GM12878 (cell line): ENCODE measurements at regions not wholly inside any gene's neighbourhood (a gene's known extent, or its start where the extent isn't known, plus 50 kb on each side); places are given as distances from the start of the nearest gene placed in this dataset.

ENCODE experiments used
- ATAC-seq: fragments of 200-7000 bp; cut with Tn5 transposase; 3 replicates; pipeline ENCODE4 v1.9.1; 2020; ENCODE audit warnings: mild to moderate bottlenecking, moderate library complexity
- BruUV-seq: library from RNA; stranded (reverse); fragments of 400-500 nt; replicated peaks from 2 replicates; lab custom pipeline; 2021; lab: Mats Ljungman, UMichigan
- CTCF ChIA-PET: fragments of 300-600 bp; sonication (Branson Sonifier 250); formaldehyde crosslinking; extraction: SDS; loops from one replicate; lab custom pipeline; 2021; ENCODE audit warnings: inconsistent platforms; lab: Yijun Ruan, JAX
- POLR2A ChIA-PET: fragments of 350-600 bp; formaldehyde crosslinking; extraction: SDS; loops from one replicate; lab custom pipeline; 2021; ENCODE audit warnings: inconsistent platforms; lab: Charles Lee
- RAD21 ChIA-PET: fragments of 300-600 bp; sonication (Branson Sonifier 250); formaldehyde crosslinking; loops from one replicate; lab custom pipeline; 2023; ENCODE audit warnings: antibody characterized with exemption; ENCODE audit not compliant: unreplicated experiment; lab: Charles Lee
- SMC1A ChIA-PET: fragments of 300-600 bp; sonication (Branson Sonifier 250); formaldehyde crosslinking; loops from one replicate; lab custom pipeline; 2023; ENCODE audit not compliant: unreplicated experiment, uncharacterized antibody; lab: Charles Lee
- DNase-seq: peaks from one replicate; pipeline ENCODE4 v3.0.0-alpha.2; 2011; ENCODE audit warnings: low read depth, low spot score
- FAIRE-seq: peaks from 3 replicates; lab custom pipeline; 2011; peaks lifted over from hg19 to GRCh38; lab: Jason Lieb, UNC
- H2AFZ ChIP-seq: 2 replicates; pipeline ENCODE4 v1.6.0; 2011; ENCODE audit warnings: low read depth, low read length, control low read depth; ENCODE audit not compliant: control insufficient read depth
- H3K27ac ChIP-seq: 2 replicates; pipeline ENCODE4 v1.5.1; 2011; ENCODE audit warnings: control low read depth; ENCODE audit not compliant: control insufficient read depth, insufficient read depth
- H3K27me3 ChIP-seq, 2 experiments: replicated peaks in 1 of 2; 2 replicates each; pipeline versions ENCODE4 v1.6.0 to v1.6.1; 2011; ENCODE audit warnings: low read length in 1 of 2; ENCODE audit not compliant: control insufficient read depth in 2 of 2, insufficient read depth in 2 of 2
- H3K36me3 ChIP-seq, 2 experiments: 2 replicates each; pipeline ENCODE4 v1.5.1; 2011; ENCODE audit warnings: low read length in 1 of 2; ENCODE audit not compliant: control insufficient read depth in 2 of 2, insufficient read depth in 2 of 2
- H3K4me1 ChIP-seq: 2 replicates; pipeline ENCODE4 v1.6.1; 2011; ENCODE audit warnings: mild to moderate bottlenecking, low read length, moderate library complexity, mixed read lengths; ENCODE audit not compliant: control insufficient read depth, insufficient read depth
- H3K4me2 ChIP-seq: 2 replicates; pipeline ENCODE4 v1.6.0; 2011; ENCODE audit warnings: control low read depth; ENCODE audit not compliant: control insufficient read depth, insufficient read depth
- H3K4me3 ChIP-seq: fragments of 200-600 bp; sonication (generic); 2 replicates; pipeline ENCODE4 v1.5.1; 2016
- H3K79me2 ChIP-seq: 2 replicates; pipeline ENCODE4 v1.6.0; 2011; ENCODE audit warnings: low read length; ENCODE audit not compliant: control insufficient read depth, insufficient read depth
- H3K9ac ChIP-seq: 2 replicates; pipeline ENCODE4 v1.8.0; 2011; ENCODE audit warnings: low read length, control low read depth, mixed read lengths; ENCODE audit not compliant: control insufficient read depth, insufficient read depth
- H3K9me3 ChIP-seq: replicated peaks from 3 replicates; pipeline ENCODE4 v1.5.1; 2011; ENCODE audit warnings: mild to moderate bottlenecking, low read length; ENCODE audit not compliant: control insufficient read depth, insufficient read depth
- H4K20me1 ChIP-seq: 2 replicates; pipeline ENCODE4 v1.6.0; 2011; ENCODE audit not compliant: control insufficient read depth, insufficient read depth
- BMI1 ChIP-seq: fragments of 450-650 bp; IDR thresholded peaks from 2 replicates; pipeline ENCODE4 v1.6.1; 2016; ENCODE audit warnings: mild to moderate bottlenecking, moderate library complexity, borderline replicate concordance
- BRCA1 ChIP-seq: IDR thresholded peaks from 2 replicates; pipeline ENCODE4 v1.6.1; 2011; ENCODE audit warnings: low read depth, low read length, improper control_type of control experiment
- CBX5 ChIP-seq: sonication (generic); IDR thresholded peaks from 2 replicates; pipeline ENCODE4 v1.6.1; 2016; ENCODE audit warnings: low read depth, moderate library complexity, mild to moderate bottlenecking, inconsistent platforms
- CHD1 ChIP-seq: IDR thresholded peaks from 2 replicates; pipeline ENCODE4 v1.6.1; 2012; ENCODE audit warnings: low read depth, low read length, improper control_type of control experiment
- CREB1 ChIP-seq: IDR thresholded peaks from 2 replicates; pipeline ENCODE4 v1.6.1; 2012; ENCODE audit warnings: low read depth, mild to moderate bottlenecking, inconsistent platforms
- GATAD2B ChIP-seq: fragments of 450-650 bp; conservative IDR thresholded peaks from 2 replicates; pipeline ENCODE4 v1.6.1; 2017; ENCODE audit warnings: low read depth, mild to moderate bottlenecking, moderate library complexity
- HDAC6 ChIP-seq: fragments of 200-600 bp; sonication (generic); IDR thresholded peaks from one replicate; pipeline ENCODE4 v1.8.0; 2017; ENCODE audit warnings: antibody characterized with exemption; ENCODE audit not compliant: unreplicated experiment
- KLF5 ChIP-seq: fragments of 450-650 bp; IDR thresholded peaks from 2 replicates; pipeline ENCODE4 v1.6.1; 2014; ENCODE audit warnings: mild to moderate bottlenecking; ENCODE audit not compliant: partially characterized antibody
- NFXL1 ChIP-seq: fragments of 450-650 bp; IDR thresholded peaks from 2 replicates; pipeline ENCODE4 v1.6.1; 2017; ENCODE audit warnings: antibody characterized with exemption, mild to moderate bottlenecking, borderline replicate concordance
- ZNF217 ChIP-seq: fragments of 450-650 bp; IDR thresholded peaks from 2 replicates; pipeline ENCODE4 v1.6.1; 2017; ENCODE audit warnings: antibody characterized with exemption, mild to moderate bottlenecking
- in situ Hi-C: fragments of 300-500 bp; cut with MboI; formaldehyde crosslinking; loops from 9 replicates; pipeline ENCODE4 v1.14.3; 2018; ENCODE audit warnings: mixed read lengths
- intact Hi-C: fragments of 100-400 bp; cut with micrococcal nuclease; formaldehyde crosslinking; loops from one replicate; pipeline ENCODE4 v1.14.2; 2022; ENCODE audit not compliant: unreplicated experiment
- TF ChIP-seq, protein P1 (sequence below): IDR thresholded peaks from 2 replicates; pipeline ENCODE4 v1.6.1; 2011; ENCODE audit warnings: borderline replicate concordance, low read depth, mild to moderate bottlenecking, moderate library complexity, mixed read lengths, low read length; ENCODE audit not compliant: insufficient read depth; ENCODE audit errors: extremely low read length
- TF ChIP-seq, protein P2 (sequence below): fragments of 450-650 bp; IDR thresholded peaks from 2 replicates; pipeline ENCODE4 v1.6.1; 2018; ENCODE audit warnings: mild to moderate bottlenecking, low read depth, moderate library complexity; ENCODE audit not compliant: partially characterized antibody
- TF ChIP-seq, protein P3 (sequence below): fragments of 450-650 bp; IDR thresholded peaks from 2 replicates; pipeline ENCODE4 v1.6.1; 2014; ENCODE audit warnings: mild to moderate bottlenecking
- TF ChIP-seq, protein P4 (sequence below): IDR thresholded peaks from 2 replicates; pipeline ENCODE4 v1.6.1; 2012; ENCODE audit warnings: low read depth, low read length, improper control_type of control experiment
- TF ChIP-seq, protein P5 (sequence below): IDR thresholded peaks from 2 replicates; pipeline ENCODE4 v1.6.1; 2012; ENCODE audit warnings: improper control_type of control experiment, low read depth, low read length; ENCODE audit not compliant: insufficient replicate concordance

DNA sequence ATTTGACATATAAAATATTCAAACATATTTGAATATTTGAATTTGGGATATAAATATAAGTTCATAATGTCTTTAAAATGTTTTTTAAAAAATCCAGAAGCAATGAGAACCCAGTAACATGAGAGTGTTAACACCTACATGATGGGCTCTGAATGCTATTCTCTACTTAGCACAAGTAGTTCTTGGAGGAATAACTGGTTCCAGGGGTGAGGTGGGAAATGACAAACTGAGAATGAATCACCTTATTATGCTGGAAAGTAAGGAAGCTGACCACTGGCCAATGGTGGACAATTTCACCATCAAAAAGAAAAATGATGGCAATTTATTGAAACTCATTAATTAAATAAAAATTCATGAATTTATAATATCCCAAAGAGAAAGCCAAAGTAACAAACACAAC is 79.6 kb upstream of the NABP1 start:
- H3K4me2 ChIP-seq = no peak overlapping the region
- H4K20me1 ChIP-seq = no peaks in the 10 kb centered on the region
- ATAC-seq (no peak), DNase-seq (no peak), FAIRE-seq (no peak)
- POLR2A ChIA-PET = no interaction called here
- H3K36me3 ChIP-seq = no peaks in the 10 kb centered on the region
- H3K79me2 ChIP-seq = no peaks in the 10 kb centered on the region
- CTCF ChIA-PET = interaction anchor here (1.1 kb wide), 1 partner anchor 31 kb away, joined by 6 read pairs; no protein-coding TSS in a partner anchor
- no peak overlapping the region for H3K9ac ChIP-seq
- TF ChIP-seq NFXL1 (no peak), KLF5 (no peak), BMI1 (no peak), CREB1 (no peak), ZNF217 (no peak), HDAC6 (no peak), BRCA1 (no peak), CBX5 (no peak), CHD1 (no peak), GATAD2B (no peak)
- TF ChIP-seq, protein P1, sequence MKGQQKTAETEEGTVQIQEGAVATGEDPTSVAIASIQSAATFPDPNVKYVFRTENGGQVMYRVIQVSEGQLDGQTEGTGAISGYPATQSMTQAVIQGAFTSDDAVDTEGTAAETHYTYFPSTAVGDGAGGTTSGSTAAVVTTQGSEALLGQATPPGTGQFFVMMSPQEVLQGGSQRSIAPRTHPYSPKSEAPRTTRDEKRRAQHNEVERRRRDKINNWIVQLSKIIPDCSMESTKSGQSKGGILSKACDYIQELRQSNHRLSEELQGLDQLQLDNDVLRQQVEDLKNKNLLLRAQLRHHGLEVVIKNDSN = no peak
- TF ChIP-seq, protein P2, sequence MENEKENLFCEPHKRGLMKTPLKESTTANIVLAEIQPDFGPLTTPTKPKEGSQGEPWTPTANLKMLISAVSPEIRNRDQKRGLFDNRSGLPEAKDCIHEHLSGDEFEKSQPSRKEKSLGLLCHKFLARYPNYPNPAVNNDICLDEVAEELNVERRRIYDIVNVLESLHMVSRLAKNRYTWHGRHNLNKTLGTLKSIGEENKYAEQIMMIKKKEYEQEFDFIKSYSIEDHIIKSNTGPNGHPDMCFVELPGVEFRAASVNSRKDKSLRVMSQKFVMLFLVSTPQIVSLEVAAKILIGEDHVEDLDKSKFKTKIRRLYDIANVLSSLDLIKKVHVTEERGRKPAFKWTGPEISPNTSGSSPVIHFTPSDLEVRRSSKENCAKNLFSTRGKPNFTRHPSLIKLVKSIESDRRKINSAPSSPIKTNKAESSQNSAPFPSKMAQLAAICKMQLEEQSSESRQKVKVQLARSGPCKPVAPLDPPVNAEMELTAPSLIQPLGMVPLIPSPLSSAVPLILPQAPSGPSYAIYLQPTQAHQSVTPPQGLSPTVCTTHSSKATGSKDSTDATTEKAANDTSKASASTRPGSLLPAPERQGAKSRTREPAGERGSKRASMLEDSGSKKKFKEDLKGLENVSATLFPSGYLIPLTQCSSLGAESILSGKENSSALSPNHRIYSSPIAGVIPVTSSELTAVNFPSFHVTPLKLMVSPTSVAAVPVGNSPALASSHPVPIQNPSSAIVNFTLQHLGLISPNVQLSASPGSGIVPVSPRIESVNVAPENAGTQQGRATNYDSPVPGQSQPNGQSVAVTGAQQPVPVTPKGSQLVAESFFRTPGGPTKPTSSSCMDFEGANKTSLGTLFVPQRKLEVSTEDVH = no peak
- TF ChIP-seq, protein P3, sequence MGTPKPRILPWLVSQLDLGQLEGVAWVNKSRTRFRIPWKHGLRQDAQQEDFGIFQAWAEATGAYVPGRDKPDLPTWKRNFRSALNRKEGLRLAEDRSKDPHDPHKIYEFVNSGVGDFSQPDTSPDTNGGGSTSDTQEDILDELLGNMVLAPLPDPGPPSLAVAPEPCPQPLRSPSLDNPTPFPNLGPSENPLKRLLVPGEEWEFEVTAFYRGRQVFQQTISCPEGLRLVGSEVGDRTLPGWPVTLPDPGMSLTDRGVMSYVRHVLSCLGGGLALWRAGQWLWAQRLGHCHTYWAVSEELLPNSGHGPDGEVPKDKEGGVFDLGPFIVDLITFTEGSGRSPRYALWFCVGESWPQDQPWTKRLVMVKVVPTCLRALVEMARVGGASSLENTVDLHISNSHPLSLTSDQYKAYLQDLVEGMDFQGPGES = no peak
- TF ChIP-seq, protein P4, sequence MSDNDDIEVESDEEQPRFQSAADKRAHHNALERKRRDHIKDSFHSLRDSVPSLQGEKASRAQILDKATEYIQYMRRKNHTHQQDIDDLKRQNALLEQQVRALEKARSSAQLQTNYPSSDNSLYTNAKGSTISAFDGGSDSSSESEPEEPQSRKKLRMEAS = no peak
- TF ChIP-seq, protein P5, sequence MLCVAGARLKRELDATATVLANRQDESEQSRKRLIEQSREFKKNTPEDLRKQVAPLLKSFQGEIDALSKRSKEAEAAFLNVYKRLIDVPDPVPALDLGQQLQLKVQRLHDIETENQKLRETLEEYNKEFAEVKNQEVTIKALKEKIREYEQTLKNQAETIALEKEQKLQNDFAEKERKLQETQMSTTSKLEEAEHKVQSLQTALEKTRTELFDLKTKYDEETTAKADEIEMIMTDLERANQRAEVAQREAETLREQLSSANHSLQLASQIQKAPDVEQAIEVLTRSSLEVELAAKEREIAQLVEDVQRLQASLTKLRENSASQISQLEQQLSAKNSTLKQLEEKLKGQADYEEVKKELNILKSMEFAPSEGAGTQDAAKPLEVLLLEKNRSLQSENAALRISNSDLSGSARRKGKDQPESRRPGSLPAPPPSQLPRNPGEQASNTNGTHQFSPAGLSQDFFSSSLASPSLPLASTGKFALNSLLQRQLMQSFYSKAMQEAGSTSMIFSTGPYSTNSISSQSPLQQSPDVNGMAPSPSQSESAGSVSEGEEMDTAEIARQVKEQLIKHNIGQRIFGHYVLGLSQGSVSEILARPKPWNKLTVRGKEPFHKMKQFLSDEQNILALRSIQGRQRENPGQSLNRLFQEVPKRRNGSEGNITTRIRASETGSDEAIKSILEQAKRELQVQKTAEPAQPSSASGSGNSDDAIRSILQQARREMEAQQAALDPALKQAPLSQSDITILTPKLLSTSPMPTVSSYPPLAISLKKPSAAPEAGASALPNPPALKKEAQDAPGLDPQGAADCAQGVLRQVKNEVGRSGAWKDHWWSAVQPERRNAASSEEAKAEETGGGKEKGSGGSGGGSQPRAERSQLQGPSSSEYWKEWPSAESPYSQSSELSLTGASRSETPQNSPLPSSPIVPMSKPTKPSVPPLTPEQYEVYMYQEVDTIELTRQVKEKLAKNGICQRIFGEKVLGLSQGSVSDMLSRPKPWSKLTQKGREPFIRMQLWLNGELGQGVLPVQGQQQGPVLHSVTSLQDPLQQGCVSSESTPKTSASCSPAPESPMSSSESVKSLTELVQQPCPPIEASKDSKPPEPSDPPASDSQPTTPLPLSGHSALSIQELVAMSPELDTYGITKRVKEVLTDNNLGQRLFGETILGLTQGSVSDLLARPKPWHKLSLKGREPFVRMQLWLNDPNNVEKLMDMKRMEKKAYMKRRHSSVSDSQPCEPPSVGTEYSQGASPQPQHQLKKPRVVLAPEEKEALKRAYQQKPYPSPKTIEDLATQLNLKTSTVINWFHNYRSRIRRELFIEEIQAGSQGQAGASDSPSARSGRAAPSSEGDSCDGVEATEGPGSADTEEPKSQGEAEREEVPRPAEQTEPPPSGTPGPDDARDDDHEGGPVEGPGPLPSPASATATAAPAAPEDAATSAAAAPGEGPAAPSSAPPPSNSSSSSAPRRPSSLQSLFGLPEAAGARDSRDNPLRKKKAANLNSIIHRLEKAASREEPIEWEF = no peak
- in situ Hi-C loops = no loop called here
- H3K9me3 ChIP-seq = no peaks in the 10 kb centered on the region
- no TSS peak for BruUV-seq
- RAD21 ChIA-PET = no interaction called here
- H2AFZ ChIP-seq = no peak overlapping the region
- no peaks in the 10 kb centered on the region for H3K4me1 ChIP-seq
- H3K27me3 ChIP-seq = no peaks in the 10 kb centered on the region
- H3K27ac ChIP-seq = no peak overlapping the region
- no peak overlapping the region for H3K4me3 ChIP-seq
- SMC1A ChIA-PET = interaction anchor here (1.1 kb wide), 1 partner anchor 22 kb away, joined by 3 read pairs; no protein-coding TSS in a partner anchor
- intact Hi-C loops = no loop called here
